Keratinocyte (primary cell): ENCODE measurements at regions not wholly inside any gene's neighbourhood (a gene's known extent, or its start where the extent isn't known, plus 50 kb on each side); places are given as distances from the start of the nearest gene placed in this dataset.

ENCODE experiments used
- DNase-seq: peaks from one replicate; pipeline ENCODE4 v3.0.0-alpha.2; 2011; ENCODE audit warnings: low read depth, missing footprints, low spot score
- FAIRE-seq: peaks from 2 replicates; lab custom pipeline; 2011; peaks lifted over from hg19 to GRCh38; lab: Jason Lieb, UNC
- H2AFZ ChIP-seq: 2 replicates; pipeline ENCODE4 v1.6.0; 2012; ENCODE audit warnings: low read length, control low read depth, inconsistent platforms; ENCODE audit not compliant: control insufficient read depth
- H3K27ac ChIP-seq: 2 replicates; pipeline ENCODE4 v1.5.1; 2011; ENCODE audit warnings: low read length; ENCODE audit not compliant: control insufficient read depth, insufficient read depth
- H3K27me3 ChIP-seq: 3 replicates; pipeline ENCODE4 v1.6.0; 2011; ENCODE audit warnings: low read length; ENCODE audit not compliant: control insufficient read depth, insufficient read depth; ENCODE audit errors: extremely low read depth
- H3K36me3 ChIP-seq, 2 experiments: 2 replicates in 1 of 2; 3 replicates in 1 of 2; pipeline ENCODE4 v1.5.1; 2011; ENCODE audit warnings: low read length in 2 of 2, mild to moderate bottlenecking in 1 of 2; ENCODE audit not compliant: control insufficient read depth in 2 of 2, insufficient read depth in 2 of 2; ENCODE audit errors: extremely low read depth in 1 of 2
- H3K4me1 ChIP-seq: 3 replicates; pipeline ENCODE4 v1.5.1; 2011; ENCODE audit warnings: low read length; ENCODE audit not compliant: control insufficient read depth, insufficient read depth; ENCODE audit errors: extremely low read depth
- H3K4me2 ChIP-seq: 3 replicates; pipeline ENCODE4 v1.6.0; 2011; ENCODE audit warnings: low read depth, low read length; ENCODE audit not compliant: control insufficient read depth, insufficient read depth; ENCODE audit errors: extremely low read depth
- H3K4me3 ChIP-seq, 3 experiments: fragments of 200-600 bp in 1 of 3; sonication (generic) in 1 of 3; 2 replicates in 2 of 3; 3 replicates in 1 of 3; pipeline ENCODE4 v1.5.1; 2011 to 2016; ENCODE audit warnings: low read length in 3 of 3, mild to moderate bottlenecking in 3 of 3, control low read depth in 2 of 3, inconsistent platforms in 1 of 3, low read depth in 1 of 3, mixed read lengths in 1 of 3, mixed run types in 1 of 3, moderate library complexity in 1 of 3; ENCODE audit not compliant: control insufficient read depth in 2 of 3, insufficient read depth in 2 of 3; ENCODE audit errors: extremely low read depth in 1 of 3
- H3K79me2 ChIP-seq: 2 replicates; pipeline ENCODE4 v1.6.0; 2012; ENCODE audit warnings: low read length; ENCODE audit not compliant: control insufficient read depth, insufficient read depth
- H3K9ac ChIP-seq: 3 replicates; pipeline ENCODE4 v1.6.0; 2011; ENCODE audit warnings: low read length; ENCODE audit not compliant: control insufficient read depth, insufficient read depth; ENCODE audit errors: extremely low read depth
- H3K9me1 ChIP-seq: 3 replicates; pipeline ENCODE4 v1.6.0; 2011; ENCODE audit warnings: low read length; ENCODE audit not compliant: control insufficient read depth, insufficient read depth; ENCODE audit errors: extremely low read depth
- H3K9me3 ChIP-seq: 2 replicates; pipeline ENCODE4 v1.5.1; 2012; ENCODE audit warnings: low read depth, low read length; ENCODE audit not compliant: control insufficient read depth
- H4K20me1 ChIP-seq: 3 replicates; pipeline ENCODE4 v1.6.0; 2011; ENCODE audit warnings: low read length; ENCODE audit not compliant: control insufficient read depth, insufficient read depth; ENCODE audit errors: extremely low read depth
- CTCF ChIP-seq, 3 experiments: IDR thresholded peaks in 1 of 3; conservative IDR thresholded peaks in 1 of 3; optimal IDR thresholded peaks in 1 of 3; 2 replicates in 2 of 3; 3 replicates in 1 of 3; pipeline versions ENCODE3 to v1.5.1; 2011; ENCODE audit warnings: low read length in 3 of 3, mild to moderate bottlenecking in 3 of 3, moderate library complexity in 2 of 3, control low read depth in 1 of 3, inconsistent platforms in 1 of 3; ENCODE audit not compliant: insufficient read depth in 2 of 3; ENCODE audit errors: extremely low read depth in 1 of 3
- EZH2 ChIP-seq: IDR thresholded peaks from one replicate; pipeline ENCODE4 v1.6.1; 2012; ENCODE audit warnings: inconsistent platforms, mild to moderate bottlenecking, low read length, moderate library complexity
- dilution Hi-C: fragments of 300-500 bp; cut with MboI; formaldehyde crosslinking; loops from one replicate; pipeline ENCODE4 v1.7.0; 2020; ENCODE audit warnings: low sequenced_read_pairs; ENCODE audit not compliant: extremely low pct_ligation_motif_present

GRCh38 chr3:23146163-23146562 is 57.0 kb upstream of the UBE2E2 start:
- Histone ChIP-seq H3K27me3 (peaks cover 26% of the 10 kb centered on the region), H3K4me1 (no peaks in the 10 kb centered on the region), H3K36me3 (no peaks in the 10 kb centered on the region), H3K9ac (no peak overlapping the region), H3K79me2 (no peaks in the 10 kb centered on the region), H4K20me1 (no peaks in the 10 kb centered on the region), H3K9me1 (no peaks in the 10 kb centered on the region), H3K4me3 (no peak overlapping the region), H3K27ac (no peak overlapping the region), H3K9me3 (no peaks in the 10 kb centered on the region), H2AFZ (no peak overlapping the region), H3K4me2 (no peak overlapping the region)
- TF ChIP-seq EZH2 (no peak), CTCF (optimal IDR thresholded peaks at IDR 0.05 in 1 of 3, IDR thresholded peaks at IDR 0.05 in 1 of 3, conservative IDR thresholded peaks at IDR 0.05 in 1 of 3; ENCODE audit: extremely low read depth in 1 of 3, insufficient read depth in 2 of 3, low read length in 3 of 3) (no peak)
- DNase-seq (no peak), FAIRE-seq (no peak)
- dilution Hi-C loops, result no loop called here

- H3K27me3 ChIP-seq, result peaks cover 17% of the 10 kb centered on the region
- FAIRE-seq, result no peak
- dilution Hi-C loops, result no loop called here
Observed at GRCh38 chr3:23152989-23153388, 50.1 kb upstream of the UBE2E2 start.

More at GRCh38 chr3:23152989-23153388, 50.1 kb upstream of the UBE2E2 start:
- Histone ChIP-seq H3K4me1 (no peaks in the 10 kb centered on the region), H3K9me1 (no peaks in the 10 kb centered on the region), H3K27ac (no peak overlapping the region), H3K9ac (no peak overlapping the region), H3K79me2 (no peaks in the 10 kb centered on the region), H3K9me3 (no peaks in the 10 kb centered on the region), H3K36me3 (no peaks in the 10 kb centered on the region), H2AFZ (no peak overlapping the region), H3K4me3 (no peak overlapping the region), H3K4me2 (no peak overlapping the region), H4K20me1 (no peaks in the 10 kb centered on the region)
- TF ChIP-seq EZH2 (no peak), CTCF (optimal IDR thresholded peaks at IDR 0.05 in 1 of 3, IDR thresholded peaks at IDR 0.05 in 1 of 3, conservative IDR thresholded peaks at IDR 0.05 in 1 of 3; ENCODE audit: extremely low read depth in 1 of 3, insufficient read depth in 2 of 3, low read length in 3 of 3) (no peak)
- DNase-seq, result no peak
